OCI-LY1 (cell line): ENCODE measurements at regions not wholly inside any gene's neighbourhood (a gene's known extent, or its start where the extent isn't known, plus 50 kb on each side); places are given as distances from the start of the nearest gene placed in this dataset.

Experiments
- H2AFZ ChIP-seq: fragments of 200-600 bp; sonication (generic), shearing (Covaris generic); 2 replicates; pipeline ENCODE4 v1.6.0; 2014; ENCODE audit warnings: antibody characterized with exemption, mild to moderate bottlenecking, low read length
- H3F3A ChIP-seq: fragments of 200-600 bp; sonication (generic), shearing (Covaris generic); 2 replicates; pipeline ENCODE4 v1.6.0; 2014; ENCODE audit warnings: mild to moderate bottlenecking, antibody characterized with exemption, low read length, moderate library complexity; ENCODE audit not compliant: insufficient read depth
- H3K27ac ChIP-seq: fragments of 200-600 bp; sonication (generic); 2 replicates; pipeline ENCODE4 v1.5.1; 2014; ENCODE audit warnings: low read length, mixed run types, mild to moderate bottlenecking, low read depth; ENCODE audit not compliant: poor library complexity, severe bottlenecking
- H3K27me3 ChIP-seq: fragments of 200-600 bp; sonication (generic); 2 replicates; pipeline ENCODE4 v1.6.0; 2014; ENCODE audit warnings: antibody characterized with exemption, mild to moderate bottlenecking, low read length, moderate library complexity; ENCODE audit not compliant: insufficient read depth
- H3K36me3 ChIP-seq: fragments of 200-600 bp; sonication (generic); 2 replicates; pipeline ENCODE4 v1.6.1; 2014; ENCODE audit warnings: mild to moderate bottlenecking, antibody characterized with exemption, low read length, moderate library complexity, mixed read lengths; ENCODE audit not compliant: insufficient read depth
- H3K4me1 ChIP-seq: fragments of 200-600 bp; sonication (generic); 2 replicates; pipeline ENCODE4 v1.5.1; 2014; ENCODE audit warnings: mild to moderate bottlenecking, low read length, moderate library complexity; ENCODE audit not compliant: insufficient read depth, severe bottlenecking
- H3K4me2 ChIP-seq: fragments of 200-600 bp; sonication (generic), shearing (Covaris generic); 2 replicates; pipeline ENCODE4 v1.6.1; 2014; ENCODE audit warnings: low read length
- H3K4me3 ChIP-seq: fragments of 200-600 bp; sonication (generic); 2 replicates; pipeline ENCODE4 v1.5.1; 2014; ENCODE audit warnings: low read length, low read depth, mild to moderate bottlenecking, mixed read lengths; ENCODE audit not compliant: poor library complexity, severe bottlenecking
- H3K79me2 ChIP-seq: fragments of 200-600 bp; shearing (Covaris generic); 2 replicates; pipeline ENCODE4 v1.6.1; 2016; ENCODE audit warnings: mixed run types, low read length, mixed read lengths; ENCODE audit not compliant: insufficient read depth
- H3K9ac ChIP-seq: fragments of 200-600 bp; sonication (generic), shearing (Covaris generic); 2 replicates; pipeline ENCODE4 v1.6.1; 2014; ENCODE audit warnings: mild to moderate bottlenecking, low read length, mixed read lengths
- H3K9me2 ChIP-seq: fragments of 200-600 bp; sonication (generic), shearing (Covaris generic); 2 replicates; pipeline ENCODE4 v1.6.1; 2014; ENCODE audit warnings: low read depth, mild to moderate bottlenecking, low read length, mixed read lengths
- H3K9me3 ChIP-seq: fragments of 200-600 bp; shearing (Covaris generic); 2 replicates; pipeline ENCODE4 v1.6.1; 2014; ENCODE audit warnings: low read length, mixed read lengths
- H4K20me1 ChIP-seq: fragments of 200-600 bp; sonication (generic), shearing (Covaris generic); 2 replicates; pipeline ENCODE4 v1.6.0; 2016; ENCODE audit warnings: mild to moderate bottlenecking, low read length; ENCODE audit not compliant: insufficient read depth
- EZH2 ChIP-seq: fragments of 200-600 bp; sonication (generic), shearing (Covaris generic); IDR thresholded peaks from 2 replicates; pipeline ENCODE4 v1.8.0; 2017; ENCODE audit warnings: borderline replicate concordance, mixed run types, mild to moderate bottlenecking, antibody characterized with exemption, low read length, moderate library complexity, mixed read lengths
- TF ChIP-seq, protein P1 (sequence below): fragments of 200-600 bp; sonication (generic), shearing (Covaris generic); IDR thresholded peaks from 2 replicates; pipeline ENCODE4 v1.5.1; 2017; ENCODE audit warnings: mild to moderate bottlenecking, antibody characterized with exemption, low read length, moderate library complexity, mixed read lengths

DNA sequence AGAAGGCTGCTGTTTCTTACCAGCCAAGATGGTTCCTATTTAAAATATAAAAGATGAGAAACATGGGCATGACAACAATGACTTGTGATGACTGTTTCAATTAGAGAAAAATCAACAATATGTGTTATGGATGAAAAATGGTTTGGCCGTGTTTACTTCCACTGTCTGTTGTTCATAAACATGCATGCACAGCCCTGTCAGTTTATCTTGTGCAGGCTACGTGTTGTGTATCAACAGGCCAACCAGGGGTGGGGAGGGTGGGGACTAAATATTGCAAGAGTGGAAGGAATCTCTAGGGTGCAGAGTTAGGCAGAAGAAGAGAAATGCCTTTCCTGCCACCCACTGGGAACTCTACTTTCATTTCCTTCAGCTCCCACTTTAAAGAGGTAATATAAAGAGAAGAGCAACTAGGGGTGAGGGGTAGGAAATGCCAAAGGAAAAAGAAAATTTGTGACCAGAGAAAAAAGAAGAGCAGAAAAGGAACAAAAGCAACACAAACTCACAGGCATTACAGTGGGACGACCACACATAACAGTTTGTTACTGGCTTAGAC is 116.8 kb upstream of the MEIS1 start:
- no peaks in the 10 kb centered on the region for H3K36me3 ChIP-seq
- H3K4me1 ChIP-seq: no peaks in the 10 kb centered on the region
- no peaks in the 10 kb centered on the region for H3K79me2 ChIP-seq
- H3K27me3 ChIP-seq: no peaks in the 10 kb centered on the region
- H4K20me1 ChIP-seq: no peaks in the 10 kb centered on the region
- H3F3A ChIP-seq: no peaks in the 10 kb centered on the region
- H3K9me3 ChIP-seq: no peaks in the 10 kb centered on the region
- H3K4me3 ChIP-seq: no peak overlapping the region
- no peak overlapping the region for H3K27ac ChIP-seq
- no peaks in the 10 kb centered on the region for H3K9me2 ChIP-seq
- H2AFZ ChIP-seq: no peak overlapping the region
- H3K9ac ChIP-seq: no peak overlapping the region
- TF ChIP-seq EZH2: no peak
- TF ChIP-seq, protein P1, sequence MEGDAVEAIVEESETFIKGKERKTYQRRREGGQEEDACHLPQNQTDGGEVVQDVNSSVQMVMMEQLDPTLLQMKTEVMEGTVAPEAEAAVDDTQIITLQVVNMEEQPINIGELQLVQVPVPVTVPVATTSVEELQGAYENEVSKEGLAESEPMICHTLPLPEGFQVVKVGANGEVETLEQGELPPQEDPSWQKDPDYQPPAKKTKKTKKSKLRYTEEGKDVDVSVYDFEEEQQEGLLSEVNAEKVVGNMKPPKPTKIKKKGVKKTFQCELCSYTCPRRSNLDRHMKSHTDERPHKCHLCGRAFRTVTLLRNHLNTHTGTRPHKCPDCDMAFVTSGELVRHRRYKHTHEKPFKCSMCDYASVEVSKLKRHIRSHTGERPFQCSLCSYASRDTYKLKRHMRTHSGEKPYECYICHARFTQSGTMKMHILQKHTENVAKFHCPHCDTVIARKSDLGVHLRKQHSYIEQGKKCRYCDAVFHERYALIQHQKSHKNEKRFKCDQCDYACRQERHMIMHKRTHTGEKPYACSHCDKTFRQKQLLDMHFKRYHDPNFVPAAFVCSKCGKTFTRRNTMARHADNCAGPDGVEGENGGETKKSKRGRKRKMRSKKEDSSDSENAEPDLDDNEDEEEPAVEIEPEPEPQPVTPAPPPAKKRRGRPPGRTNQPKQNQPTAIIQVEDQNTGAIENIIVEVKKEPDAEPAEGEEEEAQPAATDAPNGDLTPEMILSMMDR: no peak
- H3K4me2 ChIP-seq: no peak overlapping the region

DNA sequence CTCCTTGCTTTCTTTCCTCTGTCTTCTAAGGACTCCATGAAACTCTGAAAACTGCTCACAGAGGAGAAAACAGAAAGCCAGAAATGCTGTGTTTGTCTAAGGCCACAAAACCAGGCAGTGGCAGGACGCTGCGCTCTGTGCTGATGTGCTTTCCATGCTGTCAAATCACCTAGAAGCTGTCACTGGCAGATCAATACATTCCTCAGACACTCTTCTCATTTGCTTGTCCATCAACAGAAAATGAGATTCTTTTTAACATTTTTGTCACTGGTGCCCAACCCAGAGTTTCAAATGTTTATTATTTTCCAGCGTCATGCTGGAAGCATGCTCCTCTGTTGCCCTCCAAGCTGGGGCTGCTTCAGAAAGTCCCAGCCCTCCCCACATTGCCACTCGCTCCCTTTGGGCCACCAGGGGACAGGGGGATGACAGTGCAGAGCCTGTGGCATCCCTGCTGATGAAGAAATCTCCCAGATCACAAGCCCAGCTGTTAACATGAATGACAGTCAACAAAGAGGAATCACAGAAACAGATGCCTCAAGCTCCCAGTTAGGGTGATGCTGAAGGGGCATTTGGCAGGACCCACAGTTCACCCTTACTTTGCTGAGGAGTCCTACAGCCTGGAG is 117.5 kb upstream of the MEIS1 start:
- Histone ChIP-seq H3K27ac (no peak overlapping the region), H3K9ac (no peak overlapping the region), H3K79me2 (no peaks in the 10 kb centered on the region), H3K4me2 (no peak overlapping the region), H3F3A (no peaks in the 10 kb centered on the region), H2AFZ (no peak overlapping the region), H3K27me3 (no peaks in the 10 kb centered on the region), H3K9me3 (no peaks in the 10 kb centered on the region), H3K4me3 (no peak overlapping the region), H3K36me3 (no peaks in the 10 kb centered on the region), H3K4me1 (no peaks in the 10 kb centered on the region), H4K20me1 (no peaks in the 10 kb centered on the region), H3K9me2 (no peaks in the 10 kb centered on the region)
- no peak for TF ChIP-seq EZH2
- TF ChIP-seq, protein P1: no peak

DNA sequence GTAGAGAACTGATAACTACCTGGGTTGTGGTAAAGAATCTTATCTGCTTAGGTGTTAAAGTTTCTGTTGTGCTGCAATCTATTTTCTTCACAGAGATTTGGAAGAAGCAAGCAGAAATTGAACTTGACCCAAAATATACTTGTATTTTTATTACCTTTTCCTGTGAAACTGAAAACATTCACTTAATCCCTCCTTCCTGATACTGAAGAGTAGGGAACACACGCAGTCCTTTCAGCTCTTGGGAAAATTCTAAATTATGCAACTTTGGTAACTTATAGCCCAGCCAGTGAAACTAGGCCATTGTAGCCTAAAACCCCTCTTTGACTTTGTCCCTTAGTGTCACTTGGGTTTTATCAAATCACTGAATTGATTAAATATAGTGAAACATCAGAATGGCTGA is 128.4 kb upstream of the MEIS1 start:
- TF ChIP-seq EZH2: no peak
- TF ChIP-seq, protein P1: no peak
- Histone ChIP-seq H3K9me3 (no peaks in the 10 kb centered on the region), H3K9me2 (no peaks in the 10 kb centered on the region), H3K27me3 (no peaks in the 10 kb centered on the region), H3K79me2 (no peaks in the 10 kb centered on the region), H3K4me2 (no peak overlapping the region), H3K4me3 (no peak overlapping the region), H3K9ac (no peak overlapping the region), H4K20me1 (no peaks in the 10 kb centered on the region), H3K27ac (no peak overlapping the region), H3K36me3 (no peaks in the 10 kb centered on the region), H3K4me1 (no peaks in the 10 kb centered on the region), H3F3A (no peaks in the 10 kb centered on the region), H2AFZ (no peak overlapping the region)
